ENCODE measurements at regions not wholly inside any gene's neighbourhood (a gene's known extent, or its start where the extent isn't known, plus 50 kb on each side); places are given as distances from the start of the nearest gene placed in this dataset.

- TF ChIP-seq CTCF (IDR thresholded peaks at IDR 0.05) = no peak
- no peak for TF ChIP-seq POLR2AphosphoS5 (IDR thresholded peaks at IDR 0.05; ENCODE audit: low read depth, low read length)
- TF ChIP-seq SIN3A (IDR thresholded peaks at IDR 0.05; ENCODE audit: borderline replicate concordance, insufficient read depth, low read depth, low read length) = no peak
- no peak for TF ChIP-seq REST (IDR thresholded peaks at IDR 0.05; ENCODE audit: insufficient read depth in 1 of 2, low read depth in 2 of 2, low read length in 1 of 2)
Observed at GRCh38 chr12:58044966-58045365, 103.6 kb downstream of the ATP23 start.

All from Panc1 (cell line).